Spleen (tissue), 7 donors: ENCODE measurements at regions not wholly inside any gene's neighbourhood (a gene's known extent, or its start where the extent isn't known, plus 50 kb on each side); places are given as distances from the start of the nearest gene placed in this dataset.

ENCODE experiments used
- POLR2A ChIP-seq, 3 donors: fragments of 450-650 bp; IDR thresholded peaks; one replicate each; pipeline ENCODE4 v1.5.1; 2017; ENCODE audit warnings: antibody characterized with exemption in 3 of 3, mild to moderate bottlenecking in 1 of 3
- POLR2AphosphoS5 ChIP-seq, 3 donors: sonication (generic); formaldehyde crosslinking; IDR thresholded peaks; one replicate each; pipeline ENCODE4 v1.5.1; 2017; ENCODE audit warnings: antibody characterized with exemption in 3 of 3
- TF ChIP-seq, protein P1 (sequence below), 11 experiments: fragments of 200-600 bp in 7 of 11; fragments of 450-650 bp in 4 of 11; sonication (generic) in 4 of 11; IDR thresholded peaks in 8 of 11; conservative IDR thresholded peaks in 3 of 11; 1 replicate in 7 of 11; 2 replicates in 4 of 11; pipeline versions ENCODE4 v1.4.0 to v1.8.0; 2016 to 2021; ENCODE audit warnings: antibody characterized with exemption in 11 of 11, inconsistent platforms in 4 of 11, mild to moderate bottlenecking in 1 of 11
- donor health status: DM: no; HTN: no; CAD: no; lungs with moderate emphysema.
- donor health status: DM: no; HTN: no; CAD: no.
- donor health status: DM: no; HTN: no; CAD: no.

DNA sequence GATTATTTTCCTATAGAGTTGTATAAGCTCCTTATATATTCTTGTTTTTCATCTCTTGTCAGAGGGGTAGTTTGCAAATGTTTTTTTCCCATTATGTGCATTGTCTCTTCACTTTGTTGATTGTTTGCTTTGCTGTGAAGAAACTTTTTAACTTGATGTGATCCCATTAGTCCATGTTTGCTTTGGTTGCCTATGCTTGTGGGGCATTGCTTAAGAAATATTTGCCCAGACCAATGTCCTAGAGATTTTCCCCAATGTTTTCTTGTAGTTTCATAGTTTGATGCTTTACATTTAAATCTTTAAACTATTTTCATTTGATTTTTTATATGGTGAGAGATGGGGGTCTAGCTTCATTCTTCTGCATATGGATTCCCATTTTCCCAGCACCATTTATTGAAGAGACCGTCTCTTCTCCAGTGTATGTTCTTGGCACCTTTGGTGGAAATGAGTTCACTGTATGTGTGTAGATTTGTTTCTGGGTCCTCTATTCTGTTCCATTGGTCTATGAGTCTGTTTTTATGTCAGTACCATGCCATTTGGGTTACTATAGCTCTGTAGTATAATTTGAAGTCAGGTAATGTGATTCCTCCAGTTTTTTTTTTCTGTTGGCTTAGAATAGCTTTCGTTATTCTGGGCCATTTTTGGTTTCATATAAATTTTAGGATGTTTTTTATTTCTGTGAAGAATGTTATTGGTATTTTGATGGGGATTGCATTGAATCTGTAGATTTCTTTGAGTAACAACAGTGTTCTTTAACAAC lies 165.8 kb downstream of the ABCA8 start:
- TF ChIP-seq, protein P1, sequence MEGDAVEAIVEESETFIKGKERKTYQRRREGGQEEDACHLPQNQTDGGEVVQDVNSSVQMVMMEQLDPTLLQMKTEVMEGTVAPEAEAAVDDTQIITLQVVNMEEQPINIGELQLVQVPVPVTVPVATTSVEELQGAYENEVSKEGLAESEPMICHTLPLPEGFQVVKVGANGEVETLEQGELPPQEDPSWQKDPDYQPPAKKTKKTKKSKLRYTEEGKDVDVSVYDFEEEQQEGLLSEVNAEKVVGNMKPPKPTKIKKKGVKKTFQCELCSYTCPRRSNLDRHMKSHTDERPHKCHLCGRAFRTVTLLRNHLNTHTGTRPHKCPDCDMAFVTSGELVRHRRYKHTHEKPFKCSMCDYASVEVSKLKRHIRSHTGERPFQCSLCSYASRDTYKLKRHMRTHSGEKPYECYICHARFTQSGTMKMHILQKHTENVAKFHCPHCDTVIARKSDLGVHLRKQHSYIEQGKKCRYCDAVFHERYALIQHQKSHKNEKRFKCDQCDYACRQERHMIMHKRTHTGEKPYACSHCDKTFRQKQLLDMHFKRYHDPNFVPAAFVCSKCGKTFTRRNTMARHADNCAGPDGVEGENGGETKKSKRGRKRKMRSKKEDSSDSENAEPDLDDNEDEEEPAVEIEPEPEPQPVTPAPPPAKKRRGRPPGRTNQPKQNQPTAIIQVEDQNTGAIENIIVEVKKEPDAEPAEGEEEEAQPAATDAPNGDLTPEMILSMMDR (IDR thresholded peaks at IDR 0.05 in 8 of 11, conservative IDR thresholded peaks at IDR 0.05 in 3 of 11) = no peak
- no peak for TF ChIP-seq POLR2AphosphoS5 (IDR thresholded peaks at IDR 0.05)
- no peak for TF ChIP-seq POLR2A (IDR thresholded peaks at IDR 0.05)
